Astrocyte (in vitro differentiated cells and primary cell): ENCODE measurements at regions not wholly inside any gene's neighbourhood (a gene's known extent, or its start where the extent isn't known, plus 50 kb on each side); places are given as distances from the start of the nearest gene placed in this dataset.

Source experiments
- EZH2 ChIP-seq: IDR thresholded peaks from 2 replicates; pipeline ENCODE4 v1.6.1; 2012; ENCODE audit warnings: mild to moderate bottlenecking, low read length, inconsistent platforms; ENCODE audit not compliant: insufficient read depth
- TF ChIP-seq, protein P1 (sequence below): IDR thresholded peaks from 2 replicates; pipeline ENCODE4 v1.5.1; 2011; ENCODE audit warnings: low read depth, mild to moderate bottlenecking, inconsistent platforms, low read length, moderate library complexity; ENCODE audit not compliant: insufficient read depth

DNA sequence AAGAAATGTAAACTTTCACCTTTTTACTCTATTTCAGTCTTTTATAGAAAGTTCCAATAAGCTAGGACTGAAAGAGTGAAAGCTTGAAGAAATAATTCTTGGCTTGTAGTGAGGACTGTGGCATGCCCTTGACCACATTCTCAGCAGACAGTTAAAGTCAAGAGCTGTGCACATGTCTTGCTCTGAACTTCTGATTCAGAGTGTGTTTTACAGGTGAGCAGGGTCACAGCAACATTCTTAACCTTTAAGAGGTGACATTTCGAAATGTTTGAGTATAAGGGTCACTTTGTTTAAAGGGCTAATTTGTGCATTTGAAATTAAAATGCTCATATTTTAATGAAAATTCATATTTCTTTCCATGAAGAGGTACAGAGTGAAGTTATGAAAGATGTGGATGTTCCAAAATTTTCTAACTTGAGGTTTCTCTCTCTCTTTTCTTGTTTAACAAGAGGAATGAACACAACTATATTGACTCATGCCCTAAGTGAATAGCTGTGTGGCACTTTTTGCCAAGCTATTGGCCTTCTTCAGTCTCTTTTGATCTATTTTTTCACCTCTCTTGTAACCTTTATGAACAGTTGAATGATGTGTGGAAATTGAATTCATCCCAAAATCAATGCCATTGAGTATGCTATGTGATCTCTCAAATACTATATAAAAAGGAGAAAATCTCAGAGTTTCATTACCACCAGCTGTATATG, 918.1 kb downstream of the ADGRL2 start:
- no peak for TF ChIP-seq EZH2
- TF ChIP-seq, protein P1, sequence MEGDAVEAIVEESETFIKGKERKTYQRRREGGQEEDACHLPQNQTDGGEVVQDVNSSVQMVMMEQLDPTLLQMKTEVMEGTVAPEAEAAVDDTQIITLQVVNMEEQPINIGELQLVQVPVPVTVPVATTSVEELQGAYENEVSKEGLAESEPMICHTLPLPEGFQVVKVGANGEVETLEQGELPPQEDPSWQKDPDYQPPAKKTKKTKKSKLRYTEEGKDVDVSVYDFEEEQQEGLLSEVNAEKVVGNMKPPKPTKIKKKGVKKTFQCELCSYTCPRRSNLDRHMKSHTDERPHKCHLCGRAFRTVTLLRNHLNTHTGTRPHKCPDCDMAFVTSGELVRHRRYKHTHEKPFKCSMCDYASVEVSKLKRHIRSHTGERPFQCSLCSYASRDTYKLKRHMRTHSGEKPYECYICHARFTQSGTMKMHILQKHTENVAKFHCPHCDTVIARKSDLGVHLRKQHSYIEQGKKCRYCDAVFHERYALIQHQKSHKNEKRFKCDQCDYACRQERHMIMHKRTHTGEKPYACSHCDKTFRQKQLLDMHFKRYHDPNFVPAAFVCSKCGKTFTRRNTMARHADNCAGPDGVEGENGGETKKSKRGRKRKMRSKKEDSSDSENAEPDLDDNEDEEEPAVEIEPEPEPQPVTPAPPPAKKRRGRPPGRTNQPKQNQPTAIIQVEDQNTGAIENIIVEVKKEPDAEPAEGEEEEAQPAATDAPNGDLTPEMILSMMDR = no peak
